H1 (cell line): ENCODE measurements at regions not wholly inside any gene's neighbourhood (a gene's known extent, or its start where the extent isn't known, plus 50 kb on each side); places are given as distances from the start of the nearest gene placed in this dataset.

Experiments used
- CTCF ChIA-PET: fragments of 300-600 bp; sonication (Branson Sonifier 250); formaldehyde crosslinking; loops from one replicate; lab custom pipeline; 2021; ENCODE audit not compliant: partially characterized antibody; lab: Charles Lee
- POLR2A ChIA-PET: fragments of 300-600 bp; sonication (Branson Sonifier 250); formaldehyde crosslinking; loops from one replicate; lab custom pipeline; 2021; ENCODE audit warnings: inconsistent platforms; ENCODE audit not compliant: partially characterized antibody; lab: Charles Lee
- DNase-seq, 2 experiments: peaks; one replicate each; pipeline versions ENCODE4 v3.0.0 to v3.0.0-alpha.2; 2010 to 2022; ENCODE audit warnings: low spot score in 2 of 2, low read depth in 1 of 2, mixed read lengths in 1 of 2
- FAIRE-seq: peaks from 2 replicates; lab custom pipeline; 2011; peaks lifted over from hg19 to GRCh38; lab: Jason Lieb, UNC
- H2AFZ ChIP-seq: 2 replicates; pipeline ENCODE4 v1.8.1; 2012; ENCODE audit warnings: low read length, inconsistent platforms
- H2AK5ac ChIP-seq: 2 replicates; pipeline ENCODE4 v1.6.1; 2013; ENCODE audit warnings: low read depth, low read length
- H2BK120ac ChIP-seq: replicated peaks from 2 replicates; pipeline ENCODE3; 2013; ENCODE audit warnings: low read depth, low read length, inconsistent platforms
- H2BK12ac ChIP-seq: 2 replicates; pipeline ENCODE4 v1.6.1; 2013; ENCODE audit warnings: low read depth, low read length
- H2BK15ac ChIP-seq: 2 replicates; pipeline ENCODE4 v1.6.1; 2013; ENCODE audit warnings: low read length
- H2BK20ac ChIP-seq: 2 replicates; pipeline ENCODE4 v1.6.1; 2013; ENCODE audit warnings: low read length
- H2BK5ac ChIP-seq: 2 replicates; pipeline ENCODE4 v1.6.1; 2013; ENCODE audit warnings: low read depth, low read length
- H3K14ac ChIP-seq: 2 replicates; pipeline ENCODE4 v1.6.1; 2013; ENCODE audit warnings: inconsistent platforms; ENCODE audit not compliant: insufficient read length
- H3K18ac ChIP-seq: 2 replicates; pipeline ENCODE4 v1.6.1; 2013; ENCODE audit warnings: low read length; ENCODE audit errors: extremely low read depth
- H3K23ac ChIP-seq: 2 replicates; pipeline ENCODE4 v1.6.1; 2013; ENCODE audit warnings: inconsistent platforms; ENCODE audit not compliant: insufficient read length
- H3K23me2 ChIP-seq: 2 replicates; pipeline ENCODE4 v1.6.1; 2013; ENCODE audit warnings: low read depth, low read length
- H3K27ac ChIP-seq: 2 replicates; pipeline ENCODE4 v1.6.1; 2011; ENCODE audit warnings: low read depth, low read length, inconsistent platforms
- H3K27me3 ChIP-seq, 4 experiments: replicated peaks in 1 of 4; 1 replicate in 1 of 4; 2 replicates in 3 of 4; pipeline versions ENCODE4 v1.6.1 to v1.8.1; 2011 to 2013; ENCODE audit warnings: low read length in 3 of 4, mild to moderate bottlenecking in 3 of 4, inconsistent platforms in 2 of 4, mixed read lengths in 2 of 4, moderate library complexity in 1 of 4; ENCODE audit not compliant: control insufficient read depth in 3 of 4, insufficient read depth in 3 of 4; ENCODE audit errors: extremely low read depth in 1 of 4
- H3K36me3 ChIP-seq, 4 experiments: 2 replicates each; pipeline versions ENCODE4 v1.6.1 to v1.8.1; 2011 to 2013; ENCODE audit warnings: mild to moderate bottlenecking in 4 of 4, low read length in 3 of 4, moderate library complexity in 2 of 4, control low read depth in 1 of 4, inconsistent platforms in 1 of 4; ENCODE audit not compliant: insufficient read depth in 4 of 4, control insufficient read depth in 2 of 4
- H3K4ac ChIP-seq: replicated peaks from 2 replicates; pipeline ENCODE3; 2013; ENCODE audit warnings: low read length, low read depth, mixed read lengths, inconsistent platforms; ENCODE audit not compliant: insufficient read length
- H3K4me1 ChIP-seq, 4 experiments: replicated peaks in 1 of 4; 1 replicate in 1 of 4; 2 replicates in 3 of 4; pipeline versions ENCODE4 v1.6.1 to v1.8.1; 2011 to 2013; ENCODE audit warnings: low read length in 3 of 4, inconsistent platforms in 2 of 4, mixed read lengths in 1 of 4; ENCODE audit not compliant: insufficient read depth in 4 of 4, control insufficient read depth in 3 of 4
- H3K4me2 ChIP-seq, 2 experiments: 2 replicates each; pipeline versions ENCODE4 v1.6.1 to v1.8.1; 2011 to 2013; ENCODE audit warnings: low read depth in 2 of 2, low read length in 2 of 2, control low read depth in 1 of 2, inconsistent platforms in 1 of 2, mild to moderate bottlenecking in 1 of 2; ENCODE audit not compliant: insufficient read depth in 1 of 2
- H3K4me3 ChIP-seq, 4 experiments: fragments of 200-600, 300-600 bp in 1 of 4; sonication (generic), shearing (Covaris generic), sonication (Bioruptor Twin) in 1 of 4; 2 replicates each; pipeline versions ENCODE4 v1.5.1 to v1.8.1; 2011 to 2016; ENCODE audit warnings: low read length in 4 of 4, low read depth in 3 of 4, control low read depth in 2 of 4, inconsistent platforms in 2 of 4, mild to moderate bottlenecking in 2 of 4, mixed read lengths in 1 of 4, moderate library complexity in 1 of 4; ENCODE audit not compliant: insufficient read depth in 2 of 4; ENCODE audit errors: extremely low read depth in 1 of 4
- H3K56ac ChIP-seq: replicated peaks from 2 replicates; pipeline ENCODE3; 2013; ENCODE audit warnings: low read depth, mild to moderate bottlenecking, mixed read lengths, low read length, inconsistent platforms; ENCODE audit not compliant: insufficient read length
- H3K79me1 ChIP-seq: 2 replicates; pipeline ENCODE4 v1.6.1; 2013; ENCODE audit warnings: low read depth, low read length, control low read depth
- H3K79me2 ChIP-seq, 2 experiments: 2 replicates each; pipeline versions ENCODE4 v1.6.1 to v1.8.1; 2012 to 2013; ENCODE audit warnings: low read length in 2 of 2, mild to moderate bottlenecking in 2 of 2, inconsistent platforms in 1 of 2; ENCODE audit not compliant: insufficient read depth in 2 of 2, control insufficient read depth in 1 of 2
- H3K9ac ChIP-seq, 4 experiments: replicated peaks in 1 of 4; 1 replicate in 1 of 4; 2 replicates in 3 of 4; pipeline versions ENCODE4 v1.6.1 to v1.8.1; 2011 to 2013; ENCODE audit warnings: low read depth in 3 of 4, low read length in 3 of 4, control low read depth in 2 of 4, mild to moderate bottlenecking in 2 of 4, moderate library complexity in 2 of 4, inconsistent platforms in 1 of 4; ENCODE audit errors: extremely low read depth in 1 of 4
- H3K9me3 ChIP-seq, 2 experiments: 2 replicates each; pipeline versions ENCODE4 v1.6.1 to v1.8.1; 2012 to 2013; ENCODE audit warnings: mild to moderate bottlenecking in 2 of 2, moderate library complexity in 2 of 2, control low read depth in 1 of 2, inconsistent platforms in 1 of 2, low read depth in 1 of 2, low read length in 1 of 2, mixed read lengths in 1 of 2; ENCODE audit not compliant: insufficient read depth in 2 of 2
- H4K20me1 ChIP-seq, 2 experiments: replicated peaks in 1 of 2; 2 replicates each; pipeline versions ENCODE3 to v1.8.1; 2011 to 2013; ENCODE audit warnings: inconsistent platforms in 2 of 2, low read length in 2 of 2, mild to moderate bottlenecking in 1 of 2; ENCODE audit not compliant: insufficient read depth in 2 of 2, control insufficient read depth in 1 of 2
- H4K5ac ChIP-seq: 2 replicates; pipeline ENCODE4 v1.6.1; 2013; ENCODE audit warnings: low read length, low read depth, mixed read lengths, inconsistent platforms; ENCODE audit not compliant: insufficient read length
- H4K8ac ChIP-seq: 2 replicates; pipeline ENCODE4 v1.8.0; 2013; ENCODE audit warnings: mild to moderate bottlenecking, moderate library complexity, low read length, inconsistent platforms; ENCODE audit not compliant: insufficient read depth; ENCODE audit errors: extremely low read depth
- H4K91ac ChIP-seq: replicated peaks from 2 replicates; pipeline ENCODE3; 2013; ENCODE audit warnings: low read length, mixed read lengths, inconsistent platforms; ENCODE audit not compliant: insufficient read length
- GABPA ChIP-seq: IDR thresholded peaks from 2 replicates; pipeline ENCODE4 v1.6.1; 2011; ENCODE audit warnings: mild to moderate bottlenecking, low read length, moderate library complexity, borderline replicate concordance; ENCODE audit not compliant: insufficient read depth
- KDM1A ChIP-seq: fragments of 200-600, 300-600 bp; sonication (generic); IDR thresholded peaks from 2 replicates; pipeline ENCODE4 v1.7.1; 2016; ENCODE audit warnings: mild to moderate bottlenecking, low read length, borderline replicate concordance
- NANOG ChIP-seq: IDR thresholded peaks from 2 replicates; pipeline ENCODE4 v1.6.1; 2011; ENCODE audit warnings: low read length, low read depth, mild to moderate bottlenecking, inconsistent platforms; ENCODE audit not compliant: insufficient read depth, poor library complexity, severe bottlenecking
- SRF ChIP-seq: IDR thresholded peaks from 2 replicates; pipeline ENCODE4 v1.6.1; 2011; ENCODE audit warnings: mild to moderate bottlenecking, low read depth, low read length, moderate library complexity
- TCF12 ChIP-seq: IDR thresholded peaks from 2 replicates; pipeline ENCODE4 v1.6.1; 2011; ENCODE audit warnings: low read depth, mild to moderate bottlenecking, low read length
- WGBS, 2 experiments: shearing (Covaris generic) in 1 of 2; methylation state at CpG; one replicate each; pipeline versions ENCODE4 v1.1.6 to v1.1.7; 2013 to 2015; ENCODE audit warnings: low lambda C conversion rate in 2 of 2, mixed read lengths in 2 of 2, inconsistent platforms in 1 of 2, low coverage in 1 of 2, missing lambda C conversion rate in 1 of 2; ENCODE audit not compliant: insufficient replicate concordance in 2 of 2, insufficient coverage in 1 of 2, insufficient read length in 1 of 2; ENCODE audit errors: extremely low coverage in 1 of 2, missing lambda C conversion rate in 1 of 2; 5-methylcytosine and 5-hydroxymethylcytosine counted together
- TF ChIP-seq, protein P1 (sequence below): IDR thresholded peaks from 2 replicates; pipeline ENCODE4 v1.6.1; 2012; ENCODE audit warnings: inconsistent platforms

DNA sequence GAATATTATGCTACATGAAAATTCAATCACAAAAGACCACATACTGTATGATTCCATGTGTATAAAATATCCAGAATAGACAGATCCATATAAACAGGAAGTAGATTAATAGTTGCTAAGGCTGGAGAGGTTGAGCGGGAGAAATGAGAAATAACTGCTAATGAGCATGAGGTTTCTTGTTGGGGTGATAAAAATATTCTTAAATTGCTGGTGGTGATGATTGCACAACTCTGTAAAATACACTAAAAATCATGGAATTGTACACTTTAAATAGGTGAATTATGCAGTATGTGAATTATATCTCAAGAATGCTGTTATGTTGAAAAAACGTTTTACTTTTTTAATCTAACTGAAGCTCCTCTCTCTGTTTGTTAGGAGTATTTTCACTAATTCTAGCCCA, 101.8 kb upstream of the CREB1 start:
- Histone ChIP-seq H2BK20ac (no peak overlapping the region), H4K8ac (no peak overlapping the region), H3K27me3 (no peaks in the 10 kb centered on the region), H3K14ac (no peak overlapping the region), H4K5ac (no peak overlapping the region), H2BK12ac (no peak overlapping the region), H2BK5ac (no peak overlapping the region), H3K79me2 (no peaks in the 10 kb centered on the region), H3K79me1 (no peaks in the 10 kb centered on the region), H2BK120ac (no peak overlapping the region), H3K4ac (no peak overlapping the region), H3K4me3 (no peak overlapping the region), H3K23ac (no peak overlapping the region), H3K56ac (no peak overlapping the region), H3K4me2 (no peak overlapping the region), H2AFZ (no peak overlapping the region), H2AK5ac (no peak overlapping the region), H3K4me1 (no peaks in the 10 kb centered on the region), H4K20me1 (no peaks in the 10 kb centered on the region), H3K27ac (no peak overlapping the region), H3K23me2 (no peaks in the 10 kb centered on the region), H3K36me3 (no peaks in the 10 kb centered on the region), H4K91ac (no peak overlapping the region), H3K18ac (no peak overlapping the region), H3K9me3 (no peaks in the 10 kb centered on the region), H3K9ac (no peak overlapping the region), H2BK15ac (no peak overlapping the region)
- FAIRE-seq = no peak
- WGBS, 2 experiments = 62% methylated on average over 2 of the region's 2 CpGs; no CpG with 5 or more reads in 1 of the 2 experiments
- no peak for DNase-seq
- ChIA-PET CTCF (no interaction called here), POLR2A (no interaction called here)
- TF ChIP-seq GABPA (no peak), NANOG (no peak), SRF (no peak), KDM1A (no peak), TCF12 (no peak)
- TF ChIP-seq, protein P1, sequence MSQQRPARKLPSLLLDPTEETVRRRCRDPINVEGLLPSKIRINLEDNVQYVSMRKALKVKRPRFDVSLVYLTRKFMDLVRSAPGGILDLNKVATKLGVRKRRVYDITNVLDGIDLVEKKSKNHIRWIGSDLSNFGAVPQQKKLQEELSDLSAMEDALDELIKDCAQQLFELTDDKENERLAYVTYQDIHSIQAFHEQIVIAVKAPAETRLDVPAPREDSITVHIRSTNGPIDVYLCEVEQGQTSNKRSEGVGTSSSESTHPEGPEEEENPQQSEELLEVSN = no peak
